GM12873 (cell line): ENCODE measurements at regions not wholly inside any gene's neighbourhood (a gene's known extent, or its start where the extent isn't known, plus 50 kb on each side); places are given as distances from the start of the nearest gene placed in this dataset.

Source experiments
- CTCF ChIP-seq: IDR thresholded peaks from 2 replicates; pipeline ENCODE4 v1.5.1; 2012; ENCODE audit warnings: low read depth, mild to moderate bottlenecking, moderate library complexity, low read length, control low read depth; ENCODE audit not compliant: insufficient read depth; ENCODE audit errors: missing control alignments

GRCh38 chr6:102501615-102502014 lies 1108.1 kb downstream of the GRIK2 start:
- no peak for TF ChIP-seq CTCF

- TF ChIP-seq CTCF, result no peak
Observed at GRCh38 chr6:102494808-102495207, 1101.3 kb downstream of the GRIK2 start.

GRCh38 chr6:102493485-102493884 lies 1100.0 kb downstream of the GRIK2 start:
- TF ChIP-seq CTCF, result no peak

GRCh38 chr6:102488729-102489128 lies 1095.2 kb downstream of the GRIK2 start:
- TF ChIP-seq CTCF, result no peak

GRCh38 chr6:102485480-102485879 lies 1092.0 kb downstream of the GRIK2 start:
- TF ChIP-seq CTCF, result no peak

GRCh38 chr6:102474041-102474807 lies 1080.7 kb downstream of the GRIK2 start:
- no peak for TF ChIP-seq CTCF

- no peak for TF ChIP-seq CTCF
Observed at GRCh38 chr6:102458990-102459389, 1065.5 kb downstream of the GRIK2 start.
